ENCODE measurements at regions not wholly inside any gene's neighbourhood (a gene's known extent, or its start where the extent isn't known, plus 50 kb on each side); places are given as distances from the start of the nearest gene placed in this dataset.

DNA sequence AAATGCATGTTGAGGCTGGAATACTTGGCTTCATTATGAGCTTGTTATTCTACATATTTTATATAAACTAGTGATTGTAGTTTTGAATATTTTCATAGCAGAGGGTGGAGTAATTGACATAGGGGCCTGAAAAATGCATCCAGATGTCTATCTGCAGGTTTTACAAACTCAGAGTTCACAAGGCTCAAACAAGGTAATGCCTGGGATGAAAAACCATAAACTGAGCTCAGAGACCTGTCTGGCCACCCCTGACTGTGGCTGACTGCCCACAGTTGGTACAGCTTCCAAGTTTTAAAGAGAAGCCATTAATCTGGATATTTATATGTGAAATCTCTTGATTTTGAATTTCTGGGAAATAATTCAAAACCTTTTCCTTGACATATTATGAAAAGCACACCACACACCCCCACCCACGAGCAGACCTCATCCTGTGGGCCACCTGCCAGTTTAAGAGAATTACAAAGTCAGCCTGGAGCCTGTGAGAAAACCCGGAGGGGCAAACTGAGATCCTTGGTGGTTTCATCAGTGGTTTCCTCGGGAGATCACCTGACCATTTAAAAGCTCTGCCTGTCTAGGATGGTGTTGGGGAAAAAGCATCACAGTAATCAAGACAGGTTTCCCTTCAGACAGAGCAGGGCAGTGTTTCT lies 230.1 kb downstream of the SAMD5 start:
- intact Hi-C loops (cut with micrococcal nuclease), result no loop called here
- TF ChIP-seq, protein P1, sequence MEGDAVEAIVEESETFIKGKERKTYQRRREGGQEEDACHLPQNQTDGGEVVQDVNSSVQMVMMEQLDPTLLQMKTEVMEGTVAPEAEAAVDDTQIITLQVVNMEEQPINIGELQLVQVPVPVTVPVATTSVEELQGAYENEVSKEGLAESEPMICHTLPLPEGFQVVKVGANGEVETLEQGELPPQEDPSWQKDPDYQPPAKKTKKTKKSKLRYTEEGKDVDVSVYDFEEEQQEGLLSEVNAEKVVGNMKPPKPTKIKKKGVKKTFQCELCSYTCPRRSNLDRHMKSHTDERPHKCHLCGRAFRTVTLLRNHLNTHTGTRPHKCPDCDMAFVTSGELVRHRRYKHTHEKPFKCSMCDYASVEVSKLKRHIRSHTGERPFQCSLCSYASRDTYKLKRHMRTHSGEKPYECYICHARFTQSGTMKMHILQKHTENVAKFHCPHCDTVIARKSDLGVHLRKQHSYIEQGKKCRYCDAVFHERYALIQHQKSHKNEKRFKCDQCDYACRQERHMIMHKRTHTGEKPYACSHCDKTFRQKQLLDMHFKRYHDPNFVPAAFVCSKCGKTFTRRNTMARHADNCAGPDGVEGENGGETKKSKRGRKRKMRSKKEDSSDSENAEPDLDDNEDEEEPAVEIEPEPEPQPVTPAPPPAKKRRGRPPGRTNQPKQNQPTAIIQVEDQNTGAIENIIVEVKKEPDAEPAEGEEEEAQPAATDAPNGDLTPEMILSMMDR (IDR thresholded peaks at IDR 0.05), result no peak
- ATAC-seq (ENCODE audit: low read depth), result no peak
- H3K27ac Mint-ChIP-seq, result no peak overlapping the region
- no peaks in the 10 kb centered on the region for H3K27me3 Mint-ChIP-seq
- H3K36me3 Mint-ChIP-seq (ENCODE audit: low read depth), result no peaks in the 10 kb centered on the region
- no peaks in the 10 kb centered on the region for H3K9me3 Mint-ChIP-seq
- no peaks in the 10 kb centered on the region for H3K4me1 Mint-ChIP-seq
- H3K4me3 Mint-ChIP-seq, result no peak overlapping the region
- ChIA-PET CTCF (no interaction called here), POLR2A (no interaction called here)
- no peak for DNase-seq

DNA sequence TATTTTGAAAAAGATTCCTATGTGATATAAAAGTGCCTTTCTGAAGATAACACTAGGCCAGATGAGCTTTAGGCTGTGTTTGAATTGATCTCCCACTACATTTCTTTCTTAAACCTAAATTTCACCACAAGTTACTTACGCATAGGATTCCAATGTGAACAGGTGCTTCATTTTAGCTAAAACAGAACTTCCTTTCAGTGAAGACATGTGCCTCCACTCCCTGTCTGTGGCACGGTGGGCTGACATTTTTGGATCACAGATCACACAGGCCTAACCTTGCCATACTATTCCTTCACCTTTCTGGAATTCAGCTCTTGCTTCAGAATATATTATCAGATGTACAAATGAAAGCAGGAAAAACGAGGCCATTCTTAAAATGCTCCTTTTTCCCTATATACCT lies 231.8 kb downstream of the SAMD5 start:
- POLR2A ChIA-PET, result no interaction called here
- Mint-ChIP-seq H3K36me3 (ENCODE audit: low read depth) (no peaks in the 10 kb centered on the region), H3K9me3 (no peaks in the 10 kb centered on the region), H3K4me1 (no peaks in the 10 kb centered on the region), H3K27ac (no peak overlapping the region), H3K4me3 (no peak overlapping the region), H3K27me3 (no peaks in the 10 kb centered on the region)
- intact Hi-C loops (cut with micrococcal nuclease), result no loop called here
- CTCF ChIA-PET, result no interaction called here
- ATAC-seq (ENCODE audit: low read depth) (no peak), DNase-seq (no peak)
- TF ChIP-seq, protein P1 (IDR thresholded peaks at IDR 0.05), result no peak

DNA sequence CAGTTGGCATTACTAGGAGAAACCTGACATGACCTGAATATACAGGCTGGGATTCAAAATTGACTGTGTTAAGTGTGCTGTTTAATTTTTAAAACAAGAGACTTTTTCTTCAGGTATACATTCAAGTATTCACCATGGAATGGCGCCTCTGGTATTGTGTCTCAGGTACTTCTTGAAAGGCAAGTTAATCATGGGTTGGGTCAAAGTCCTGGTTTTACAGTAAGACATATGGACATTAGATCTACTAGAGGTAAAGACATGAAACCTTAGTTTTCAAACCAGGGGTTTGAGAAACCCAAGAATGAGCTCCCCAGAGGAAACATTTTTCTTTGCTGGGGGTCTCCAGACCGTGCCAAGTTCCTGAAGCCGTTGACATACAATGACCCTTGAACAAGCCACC lies 232.4 kb downstream of the SAMD5 start:
- Mint-ChIP-seq H3K27ac (no peak overlapping the region), H3K36me3 (ENCODE audit: low read depth) (no peaks in the 10 kb centered on the region), H3K4me1 (no peaks in the 10 kb centered on the region), H3K4me3 (no peak overlapping the region), H3K27me3 (no peaks in the 10 kb centered on the region), H3K9me3 (no peaks in the 10 kb centered on the region)
- intact Hi-C loops (cut with micrococcal nuclease), result no loop called here
- no peak for DNase-seq
- POLR2A ChIA-PET, result no interaction called here
- CTCF ChIA-PET, result no interaction called here
- ATAC-seq (ENCODE audit: low read depth), result no peak
- TF ChIP-seq, protein P1 (IDR thresholded peaks at IDR 0.05), result no peak

DNA sequence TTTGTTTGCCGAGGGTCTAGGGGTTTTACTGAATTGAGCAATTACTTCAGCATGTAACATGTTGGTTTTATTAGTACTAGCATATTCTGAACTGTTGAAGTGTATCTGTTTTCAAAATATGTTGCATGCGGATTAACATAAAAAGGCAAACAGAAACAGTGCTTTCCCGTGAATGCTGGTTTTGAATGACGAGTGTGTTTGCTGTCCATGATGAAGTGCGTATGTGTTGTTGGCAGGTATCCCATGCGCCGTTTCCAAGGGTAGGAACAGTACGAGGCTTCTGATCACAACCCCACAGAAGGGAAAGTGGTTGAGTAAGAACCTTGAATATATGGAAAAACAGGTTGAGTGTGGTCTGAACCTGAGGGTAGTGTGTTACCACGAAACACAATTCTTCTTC lies 232.9 kb downstream of the SAMD5 start:
- no peak for ATAC-seq (ENCODE audit: low read depth)
- Mint-ChIP-seq H3K27ac (no peak overlapping the region), H3K4me1 (no peaks in the 10 kb centered on the region), H3K4me3 (no peak overlapping the region), H3K27me3 (no peaks in the 10 kb centered on the region), H3K9me3 (no peaks in the 10 kb centered on the region), H3K36me3 (ENCODE audit: low read depth) (no peaks in the 10 kb centered on the region)
- TF ChIP-seq, protein P1 (IDR thresholded peaks at IDR 0.05), result no peak
- ChIA-PET CTCF (no interaction called here), POLR2A (no interaction called here)
- DNase-seq, result no peak
- intact Hi-C loops (cut with micrococcal nuclease), result no loop called here

DNA sequence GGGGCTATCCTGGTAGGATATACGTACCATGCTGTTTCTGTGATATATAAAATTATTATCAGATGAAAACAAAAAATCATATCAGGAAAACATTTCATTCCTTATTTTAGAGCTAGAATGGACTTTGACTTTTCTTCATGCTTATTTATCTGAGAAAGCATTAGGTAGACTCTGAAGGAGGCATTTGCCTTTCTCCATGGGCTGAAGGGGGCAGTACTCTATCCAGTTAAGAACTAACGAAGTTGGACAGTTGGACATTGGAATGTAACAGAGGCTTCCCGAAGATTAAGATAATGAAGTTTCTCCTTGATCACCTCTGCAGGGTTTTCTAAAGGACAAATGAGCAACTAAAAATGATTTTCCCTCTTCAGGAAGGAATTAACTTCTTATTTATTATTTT lies 233.9 kb downstream of the SAMD5 start:
- ChIA-PET POLR2A (no interaction called here), CTCF (no interaction called here)
- H3K27ac Mint-ChIP-seq, result no peak overlapping the region
- no peak for DNase-seq
- no peaks in the 10 kb centered on the region for H3K4me1 Mint-ChIP-seq
- no peaks in the 10 kb centered on the region for H3K9me3 Mint-ChIP-seq
- no peak for ATAC-seq (ENCODE audit: low read depth)
- TF ChIP-seq, protein P1 (IDR thresholded peaks at IDR 0.05), result no peak
- no peaks in the 10 kb centered on the region for H3K36me3 Mint-ChIP-seq (ENCODE audit: low read depth)
- no peak overlapping the region for H3K4me3 Mint-ChIP-seq
- no peaks in the 10 kb centered on the region for H3K27me3 Mint-ChIP-seq
- intact Hi-C loops (cut with micrococcal nuclease), result no loop called here
